Transverse colon (tissue), 4 donors: ENCODE measurements at regions not wholly inside any gene's neighbourhood (a gene's known extent, or its start where the extent isn't known, plus 50 kb on each side); places are given as distances from the start of the nearest gene placed in this dataset.

Experiments used
- DNase-seq: peaks from one replicate; pipeline ENCODE4 v3.0.0-alpha.2; 2019
- H3K27ac ChIP-seq, 4 donors: fragments of 200-600 bp; sonication (generic); 2 replicates each; pipeline ENCODE4 v1.5.1; 2016 to 2018; ENCODE audit warnings: inconsistent platforms in 4 of 4
- H3K27me3 ChIP-seq: fragments of 200-600 bp; sonication (generic); 2 replicates; pipeline ENCODE4 v1.5.1; 2017; ENCODE audit warnings: inconsistent platforms
- H3K36me3 ChIP-seq, 4 donors: fragments of 200-600 bp; sonication (generic); 2 replicates each; pipeline ENCODE4 v1.5.1; 2017 to 2019; ENCODE audit warnings: inconsistent platforms in 4 of 4
- H3K4me1 ChIP-seq, 4 donors: fragments of 200-600 bp; sonication (generic); 2 replicates each; pipeline ENCODE4 v1.5.1; 2017 to 2020; ENCODE audit warnings: inconsistent platforms in 4 of 4
- H3K4me3 ChIP-seq, 4 donors: fragments of 200-600 bp; sonication (generic); 1 replicate in 1 of 4; 2 replicates in 3 of 4; pipeline versions ENCODE4 v1.5.1 to v1.6.1; 2017 to 2019; ENCODE audit warnings: inconsistent platforms in 4 of 4
- H3K9me3 ChIP-seq, 2 donors: fragments of 200-600 bp; sonication (generic); 2 replicates each; pipeline ENCODE4 v1.5.1; 2017 to 2019; ENCODE audit warnings: inconsistent platforms in 2 of 2
- EP300 ChIP-seq: sonication (generic); formaldehyde crosslinking; IDR thresholded peaks from one replicate; pipeline ENCODE4 v1.6.1; 2017; ENCODE audit warnings: antibody characterized with exemption, low read depth
- POLR2A ChIP-seq: fragments of 450-650 bp; IDR thresholded peaks from one replicate; pipeline ENCODE4 v1.6.1; 2016; ENCODE audit warnings: antibody characterized with exemption, mild to moderate bottlenecking, moderate library complexity
- POLR2AphosphoS5 ChIP-seq, 3 donors: sonication (generic); formaldehyde crosslinking; IDR thresholded peaks; one replicate each; pipeline ENCODE4 v1.6.1; 2016; ENCODE audit warnings: antibody characterized with exemption in 3 of 3
- WGBS, 2 donors: methylation state at CpG; one replicate each; pipeline ENCODE4 v1.1.5; 2018; ENCODE audit warnings: low coverage in 1 of 2; 5-methylcytosine and 5-hydroxymethylcytosine counted together
- in situ Hi-C, 4 donors: fragments of 200-750 bp; cut with MboI; loops; one replicate each; pipeline versions ENCODE4 v1.15.0 to v1.15.1; 2017; ENCODE audit warnings: low sequenced_read_pairs in 3 of 4, low pct_ligation_motif_present in 1 of 4, low pct_unique_long_range_greater_than_20kb in 1 of 4
- intact Hi-C: fragments of 100-400 bp; cut with DNase I; formaldehyde crosslinking; loops from one replicate; pipeline ENCODE4 v1.15.1; 2023; ENCODE audit warnings: low total_unique reads
- TF ChIP-seq, protein P1 (sequence below), 5 experiments: fragments of 200-600 bp in 3 of 5; fragments of 450-650 bp in 2 of 5; sonication (generic) in 3 of 5; IDR thresholded peaks; 1 replicate in 2 of 5; 2 replicates in 3 of 5; pipeline ENCODE4 v1.5.1; 2016 to 2017; ENCODE audit warnings: antibody characterized with exemption in 5 of 5, inconsistent platforms in 3 of 5, mild to moderate bottlenecking in 2 of 5, moderate library complexity in 1 of 5

DNA sequence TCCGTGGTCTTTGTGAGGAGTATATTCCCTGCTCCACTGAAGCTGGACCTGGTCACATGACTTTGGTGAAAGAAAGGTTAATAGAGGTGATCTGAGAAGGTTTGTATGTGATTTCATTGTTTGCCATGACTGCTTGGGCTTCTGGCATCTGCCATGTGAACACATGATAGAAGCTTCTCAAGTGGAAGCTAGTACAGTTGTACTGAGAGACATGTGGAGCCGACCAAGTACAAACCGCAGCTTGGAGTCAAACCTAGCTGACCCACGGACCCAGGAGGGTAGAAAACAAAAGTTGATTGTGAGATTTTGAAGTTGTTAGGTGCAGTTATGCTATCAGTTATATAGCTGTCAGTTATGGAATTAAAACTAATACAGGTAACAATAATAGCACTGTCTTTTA, 140.4 kb downstream of the CARTPT start:
- 54 to 60% methylated on average over 4 of the region's 4 CpGs for WGBS, 2 donors
- in situ Hi-C loops (no loop called here), intact Hi-C loops (loop anchor here (2.0 kb wide), 1 partner anchor 13 kb away; no protein-coding TSS in a partner anchor)
- no peaks in the 10 kb centered on the region for H3K4me1 ChIP-seq
- H3K27me3 ChIP-seq, result no peaks in the 10 kb centered on the region
- no peak overlapping the region for H3K27ac ChIP-seq
- no peak for DNase-seq
- H3K9me3 ChIP-seq, result peaks cover 0 to 4% of the 10 kb centered on the region in 2 donors
- TF ChIP-seq POLR2A (no peak), POLR2AphosphoS5 (IDR thresholded peaks at IDR 0.05) (no peak), EP300 (no peak)
- TF ChIP-seq, protein P1, sequence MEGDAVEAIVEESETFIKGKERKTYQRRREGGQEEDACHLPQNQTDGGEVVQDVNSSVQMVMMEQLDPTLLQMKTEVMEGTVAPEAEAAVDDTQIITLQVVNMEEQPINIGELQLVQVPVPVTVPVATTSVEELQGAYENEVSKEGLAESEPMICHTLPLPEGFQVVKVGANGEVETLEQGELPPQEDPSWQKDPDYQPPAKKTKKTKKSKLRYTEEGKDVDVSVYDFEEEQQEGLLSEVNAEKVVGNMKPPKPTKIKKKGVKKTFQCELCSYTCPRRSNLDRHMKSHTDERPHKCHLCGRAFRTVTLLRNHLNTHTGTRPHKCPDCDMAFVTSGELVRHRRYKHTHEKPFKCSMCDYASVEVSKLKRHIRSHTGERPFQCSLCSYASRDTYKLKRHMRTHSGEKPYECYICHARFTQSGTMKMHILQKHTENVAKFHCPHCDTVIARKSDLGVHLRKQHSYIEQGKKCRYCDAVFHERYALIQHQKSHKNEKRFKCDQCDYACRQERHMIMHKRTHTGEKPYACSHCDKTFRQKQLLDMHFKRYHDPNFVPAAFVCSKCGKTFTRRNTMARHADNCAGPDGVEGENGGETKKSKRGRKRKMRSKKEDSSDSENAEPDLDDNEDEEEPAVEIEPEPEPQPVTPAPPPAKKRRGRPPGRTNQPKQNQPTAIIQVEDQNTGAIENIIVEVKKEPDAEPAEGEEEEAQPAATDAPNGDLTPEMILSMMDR (IDR thresholded peaks at IDR 0.05), result no peak
- no peak overlapping the region for H3K4me3 ChIP-seq
- H3K36me3 ChIP-seq, result no peaks in the 10 kb centered on the region

DNA sequence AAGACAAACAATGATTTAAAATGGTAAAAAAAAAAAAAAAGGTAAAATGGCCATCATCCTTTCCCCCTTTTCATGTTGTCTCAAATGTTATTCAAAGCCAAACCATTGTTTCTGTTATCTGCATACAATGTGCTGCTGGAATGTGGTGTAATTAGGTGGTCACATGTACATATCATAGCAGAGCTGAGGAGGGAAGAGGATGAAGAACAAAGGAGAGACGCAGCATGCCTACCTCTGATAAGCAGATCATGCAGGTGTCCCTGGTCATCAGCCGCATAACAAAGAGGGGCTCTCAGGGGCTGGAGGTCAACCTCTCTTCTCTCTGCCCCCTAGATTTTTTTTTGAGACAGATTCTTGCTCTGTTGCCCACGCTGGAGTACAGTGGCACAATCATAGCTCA, 141.0 kb downstream of the CARTPT start:
- TF ChIP-seq EP300, result no peak
- TF ChIP-seq, protein P1 (IDR thresholded peaks at IDR 0.05), result no peak
- TF ChIP-seq POLR2A, result no peak
- no peak for TF ChIP-seq POLR2AphosphoS5 (IDR thresholded peaks at IDR 0.05)
- Histone ChIP-seq H3K36me3 (no peaks in the 10 kb centered on the region), H3K27ac (no peak overlapping the region), H3K4me1 (no peaks in the 10 kb centered on the region), H3K4me3 (no peak overlapping the region), H3K27me3 (no peaks in the 10 kb centered on the region), H3K9me3 (peaks cover 0 to 4% of the 10 kb centered on the region in 2 donors)
- intact Hi-C loops (no loop called here), in situ Hi-C loops (no loop called here)
- DNase-seq, result no peak
- WGBS, 2 donors, result 67 to 68% methylated on average over 3 of the region's 3 CpGs

GRCh38 chr5:71861682-71862081, 142.6 kb downstream of the CARTPT start:
- Histone ChIP-seq H3K27ac (no peak overlapping the region), H3K27me3 (no peaks in the 10 kb centered on the region), H3K36me3 (no peaks in the 10 kb centered on the region), H3K9me3 (no peaks in the 10 kb centered on the region), H3K4me3 (no peak overlapping the region), H3K4me1 (no peaks in the 10 kb centered on the region)
- no CpG with 5 or more reads among the region's 1 CpG for WGBS, 2 donors
- DNase-seq, result no peak
- no peak for TF ChIP-seq POLR2AphosphoS5 (IDR thresholded peaks at IDR 0.05)
- TF ChIP-seq POLR2A, result no peak
- TF ChIP-seq, protein P1 (IDR thresholded peaks at IDR 0.05), result no peak
- TF ChIP-seq EP300, result no peak
- in situ Hi-C loops, result no loop called here
- intact Hi-C loops, result no loop called here

DNA sequence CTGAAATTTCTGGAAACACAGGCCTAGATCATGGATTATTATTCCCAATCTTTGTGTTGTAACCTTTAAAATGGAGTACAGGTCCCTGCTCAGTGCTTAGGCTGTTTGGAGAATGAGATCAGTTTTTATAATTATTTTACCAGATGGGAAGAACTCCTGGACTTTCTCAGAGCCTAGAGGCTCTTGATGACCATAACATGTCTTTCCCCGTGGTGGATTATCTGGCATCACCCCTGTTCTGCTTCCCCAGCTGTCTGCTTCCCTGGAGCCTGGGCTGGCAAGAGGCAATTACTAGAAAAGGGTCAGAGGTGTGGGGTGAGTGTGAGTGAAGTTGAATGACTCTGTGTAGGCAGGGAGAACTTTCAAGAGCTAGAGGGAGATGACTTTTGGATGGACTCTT, 143.0 kb downstream of the CARTPT start:
- no peak for DNase-seq

More for the DNA sequence above, 143.0 kb downstream of the CARTPT start:
- no peak overlapping the region for H3K4me3 ChIP-seq
- intact Hi-C loops, result no loop called here
- TF ChIP-seq POLR2AphosphoS5 (IDR thresholded peaks at IDR 0.05) (no peak), EP300 (no peak), POLR2A (no peak)
- TF ChIP-seq, protein P1 (IDR thresholded peaks at IDR 0.05), result no peak
- in situ Hi-C loops, result no loop called here
- H3K27me3 ChIP-seq, result no peaks in the 10 kb centered on the region
- H3K36me3 ChIP-seq, result no peaks in the 10 kb centered on the region
- no peaks in the 10 kb centered on the region for H3K9me3 ChIP-seq
- 34 to 43% methylated on average over 1 of the region's 1 CpG for WGBS, 2 donors
- H3K27ac ChIP-seq, result no peak overlapping the region
- no peaks in the 10 kb centered on the region for H3K4me1 ChIP-seq
